ENCODE measurements at regions not wholly inside any gene's neighbourhood (a gene's known extent, or its start where the extent isn't known, plus 50 kb on each side); places are given as distances from the start of the nearest gene placed in this dataset.
A peak's percentile ranks its signal among the peaks of the same experiment; 100 is the strongest.

GRCh38 chr15:88725305-88726210, 77.7 kb upstream of the ACAN start:
- ATAC-seq (ENCODE audit: insufficient read depth, low FRiP score) (no peak), DNase-seq (no peak)
- no peaks in the 10 kb centered on the region for H3K4me1 ChIP-seq (ENCODE audit: control insufficient read depth in 5 of 5, insufficient read depth in 5 of 5, low read length in 5 of 5)
- no peak for TF ChIP-seq CTCF (IDR thresholded peaks at IDR 0.05; ENCODE audit: control extremely low read depth, extremely low read depth)
- no peaks in the 10 kb centered on the region for H3K36me3 ChIP-seq (ENCODE audit: control insufficient read depth in 4 of 4, insufficient read depth in 4 of 4, low read length in 4 of 4)
- no peak overlapping the region for H3K9ac ChIP-seq (ENCODE audit: insufficient read depth in 1 of 2, low read length in 2 of 2)
- H3K4me3 ChIP-seq: peak overlapping the region; percentile 7
- H3K27ac ChIP-seq (ENCODE audit: low read depth in 1 of 2, low read length in 1 of 2): no peak overlapping the region
- H3K27me3 ChIP-seq (ENCODE audit: control insufficient read depth in 3 of 3, insufficient read depth in 3 of 3, low read length in 2 of 3): no peaks in the 10 kb centered on the region
- H3K9me3 ChIP-seq (ENCODE audit: control insufficient read depth in 4 of 4, insufficient read depth in 3 of 4, low read length in 3 of 4): peaks cover 0 to 8% (median 0%) of the 10 kb centered on the region in 4 donors
- WGBS, 2 donors: 37 to 56% methylated on average over 6 of the region's 6 CpGs

GRCh38 chr15:88727439-88727838, 75.8 kb upstream of the ACAN start:
- ATAC-seq (ENCODE audit: insufficient read depth, low FRiP score) (no peak), DNase-seq (no peak)
- H3K36me3 ChIP-seq (ENCODE audit: control insufficient read depth in 4 of 4, insufficient read depth in 4 of 4, low read length in 4 of 4): no peaks in the 10 kb centered on the region
- no peaks in the 10 kb centered on the region for H3K27me3 ChIP-seq (ENCODE audit: control insufficient read depth in 3 of 3, insufficient read depth in 3 of 3, low read length in 2 of 3)
- H3K9ac ChIP-seq (ENCODE audit: insufficient read depth in 1 of 2, low read length in 2 of 2): no peak overlapping the region
- no peak overlapping the region for H3K4me3 ChIP-seq
- no peaks in the 10 kb centered on the region for H3K4me1 ChIP-seq (ENCODE audit: control insufficient read depth in 5 of 5, insufficient read depth in 5 of 5, low read length in 5 of 5)
- H3K9me3 ChIP-seq (ENCODE audit: control insufficient read depth in 4 of 4, insufficient read depth in 3 of 4, low read length in 3 of 4): peaks cover 0 to 8% (median 0%) of the 10 kb centered on the region in 4 donors
- TF ChIP-seq CTCF (IDR thresholded peaks at IDR 0.05; ENCODE audit: control extremely low read depth, extremely low read depth): no peak
- WGBS, 2 donors: 63 to 80% methylated on average over 5 of the region's 5 CpGs
- no peak overlapping the region for H3K27ac ChIP-seq (ENCODE audit: low read depth in 1 of 2, low read length in 1 of 2)

GRCh38 chr15:88729581-88729980, 73.7 kb upstream of the ACAN start:
- DNase-seq: no peak

More at GRCh38 chr15:88729581-88729980, 73.7 kb upstream of the ACAN start:
- Histone ChIP-seq H3K4me1 (ENCODE audit: control insufficient read depth in 5 of 5, insufficient read depth in 5 of 5, low read length in 5 of 5) (no peaks in the 10 kb centered on the region), H3K27ac (ENCODE audit: low read depth in 1 of 2, low read length in 1 of 2) (no peak overlapping the region), H3K9ac (ENCODE audit: insufficient read depth in 1 of 2, low read length in 2 of 2) (no peak overlapping the region), H3K36me3 (ENCODE audit: control insufficient read depth in 4 of 4, insufficient read depth in 4 of 4, low read length in 4 of 4) (no peaks in the 10 kb centered on the region), H3K9me3 (ENCODE audit: control insufficient read depth in 4 of 4, insufficient read depth in 3 of 4, low read length in 3 of 4) (peaks cover 0 to 8% (median 0%) of the 10 kb centered on the region in 4 donors), H3K27me3 (ENCODE audit: control insufficient read depth in 3 of 3, insufficient read depth in 3 of 3, low read length in 2 of 3) (no peaks in the 10 kb centered on the region), H3K4me3 (no peak overlapping the region)
- no peak for TF ChIP-seq CTCF (IDR thresholded peaks at IDR 0.05; ENCODE audit: control extremely low read depth, extremely low read depth)
- WGBS, 2 donors: 77 to 92% methylated on average over 2 of the region's 2 CpGs
- no peak for ATAC-seq (ENCODE audit: insufficient read depth, low FRiP score)

Data from lung (tissue), 11 donors.